ENCODE measurements at regions not wholly inside any gene's neighbourhood (a gene's known extent, or its start where the extent isn't known, plus 50 kb on each side); places are given as distances from the start of the nearest gene placed in this dataset.
"Not testable (repeated sequence)": the region's sequence is repeated elsewhere in the genome, so short reads cannot be mapped to it uniquely, and the experiment has no call there.

- DNase-seq (ENCODE audit: low read depth, low spot score) = not testable (repeated sequence)
Observed at GRCh38 chr2:185988907-185989306, 250.3 kb downstream of the FSIP2 start.

GRCh38 chr2:185990861-185991525 lies 252.4 kb downstream of the FSIP2 start:
- no peak for DNase-seq (ENCODE audit: low read depth, low spot score)

- DNase-seq (ENCODE audit: low read depth, low spot score) = no peak
Observed at GRCh38 chr2:185998562-185999070, 260.0 kb downstream of the FSIP2 start.

GRCh38 chr2:186009341-186009740 lies 270.7 kb downstream of the FSIP2 start:
- DNase-seq (ENCODE audit: low read depth, low spot score) = no peak

GRCh38 chr2:186017278-186017677 lies 278.7 kb downstream of the FSIP2 start:
- DNase-seq (ENCODE audit: low read depth, low spot score) = no peak

DNA sequence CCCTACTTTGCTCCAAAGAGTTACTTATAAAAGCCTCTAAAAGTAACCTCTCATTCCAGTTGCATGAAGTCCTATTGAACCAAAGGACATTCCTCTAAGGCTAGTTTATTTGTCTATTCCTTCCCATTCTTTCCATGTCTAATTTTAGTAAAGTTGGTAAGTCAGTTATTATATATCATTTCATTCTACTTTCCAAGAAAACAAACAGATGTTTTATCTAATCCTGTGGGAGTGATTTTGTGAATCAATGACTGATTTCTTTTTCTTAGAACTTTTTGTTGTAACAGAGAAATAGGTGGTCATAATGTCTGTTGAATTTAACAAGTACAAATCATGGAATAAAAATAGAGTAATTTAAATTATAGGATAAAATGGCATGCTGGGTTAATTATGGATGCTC lies 286.3 kb downstream of the FSIP2 start:
- DNase-seq (ENCODE audit: low read depth, low spot score) = no peak

DNA sequence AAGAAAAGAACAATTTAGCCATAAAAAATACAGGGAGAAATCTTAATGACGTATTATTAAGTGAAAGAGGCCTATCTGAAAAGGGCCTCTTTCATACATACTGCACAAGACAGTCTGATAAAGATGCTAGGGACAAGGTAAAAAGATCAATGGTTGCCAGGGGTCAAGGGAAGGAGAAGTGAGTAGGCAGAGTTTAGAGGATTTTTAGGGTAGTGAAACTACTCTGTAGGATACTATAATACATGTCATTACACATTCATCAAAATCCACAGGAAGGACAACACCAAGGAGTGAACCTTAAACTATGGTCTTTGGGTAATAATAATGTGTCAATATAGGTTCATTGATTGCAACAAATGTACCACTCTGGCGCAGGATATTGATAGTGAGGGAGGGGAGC lies 289.3 kb downstream of the FSIP2 start:
- no peak for DNase-seq (ENCODE audit: low read depth, low spot score)

DNA sequence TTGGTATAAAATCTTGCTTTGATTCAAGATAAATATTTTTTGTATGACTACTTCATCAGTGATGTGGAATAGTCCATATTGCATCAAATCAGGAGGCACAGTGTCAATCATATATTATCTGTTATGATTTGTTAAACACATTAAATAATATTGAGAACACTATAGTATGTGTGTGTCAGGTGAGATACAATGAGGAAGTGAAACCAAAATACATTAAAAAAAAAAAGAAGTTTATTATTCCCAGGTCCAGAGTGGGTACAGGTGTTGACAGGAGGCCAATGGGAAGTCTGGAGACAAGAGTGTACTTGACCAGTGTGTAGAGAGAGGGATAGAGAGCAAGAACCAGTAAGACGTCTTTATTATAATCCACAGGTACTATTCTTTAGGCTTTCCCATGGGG lies 292.6 kb downstream of the FSIP2 start:
- no peak for DNase-seq (ENCODE audit: low read depth, low spot score)

DNA sequence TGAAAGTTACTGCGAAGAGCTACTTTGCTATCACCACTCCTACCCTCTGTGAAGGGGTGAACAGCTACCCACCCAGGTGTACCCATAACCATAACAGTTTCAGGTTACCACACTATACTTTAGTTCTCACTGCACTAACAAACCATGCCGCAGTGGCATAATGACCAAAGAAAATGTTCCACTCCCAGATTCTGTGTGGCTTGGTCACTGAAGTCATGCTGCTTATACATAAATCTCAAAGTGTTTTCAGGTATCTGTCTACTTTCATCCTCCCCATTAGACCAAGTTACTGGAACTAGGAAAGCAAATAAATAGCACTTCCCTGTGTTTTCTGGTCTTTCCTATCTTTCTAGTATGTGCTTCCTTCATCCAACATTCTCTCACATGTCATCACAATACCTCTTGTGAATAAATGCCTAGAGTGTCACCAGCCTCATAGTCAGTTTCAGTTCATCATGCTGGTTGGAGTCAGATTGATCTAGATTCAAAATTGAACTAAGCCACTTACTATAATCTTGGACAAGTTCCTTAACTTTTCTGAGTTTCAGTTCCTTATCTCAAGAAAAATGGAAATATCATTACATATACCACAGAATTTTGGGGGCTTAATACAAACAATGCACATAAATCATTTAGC lies 293.6 kb downstream of the FSIP2 start:
- no peak for DNase-seq (ENCODE audit: low read depth, low spot score)

DNA sequence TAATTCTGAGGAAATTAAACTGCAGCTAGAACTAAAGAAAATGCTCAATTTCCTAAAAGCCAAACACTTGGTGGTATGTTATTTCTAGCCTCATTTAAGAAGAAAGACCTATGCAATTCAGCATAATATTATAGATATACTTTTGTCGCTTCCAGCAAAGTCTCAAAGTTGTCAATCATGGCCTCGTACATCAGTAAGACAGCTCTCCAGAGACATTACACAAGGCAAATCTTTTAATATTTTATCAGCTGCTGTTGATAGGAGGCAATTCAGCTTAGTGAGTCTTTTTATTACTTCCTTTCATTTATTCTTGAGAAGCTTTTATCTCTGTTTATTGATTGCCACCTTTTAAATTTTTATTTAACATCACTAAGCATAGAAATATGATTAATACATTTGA lies 294.3 kb downstream of the FSIP2 start:
- no peak for DNase-seq (ENCODE audit: low read depth, low spot score)

GRCh38 chr2:186033541-186033940 lies 294.9 kb downstream of the FSIP2 start:
- no peak for DNase-seq (ENCODE audit: low read depth, low spot score)

DNA sequence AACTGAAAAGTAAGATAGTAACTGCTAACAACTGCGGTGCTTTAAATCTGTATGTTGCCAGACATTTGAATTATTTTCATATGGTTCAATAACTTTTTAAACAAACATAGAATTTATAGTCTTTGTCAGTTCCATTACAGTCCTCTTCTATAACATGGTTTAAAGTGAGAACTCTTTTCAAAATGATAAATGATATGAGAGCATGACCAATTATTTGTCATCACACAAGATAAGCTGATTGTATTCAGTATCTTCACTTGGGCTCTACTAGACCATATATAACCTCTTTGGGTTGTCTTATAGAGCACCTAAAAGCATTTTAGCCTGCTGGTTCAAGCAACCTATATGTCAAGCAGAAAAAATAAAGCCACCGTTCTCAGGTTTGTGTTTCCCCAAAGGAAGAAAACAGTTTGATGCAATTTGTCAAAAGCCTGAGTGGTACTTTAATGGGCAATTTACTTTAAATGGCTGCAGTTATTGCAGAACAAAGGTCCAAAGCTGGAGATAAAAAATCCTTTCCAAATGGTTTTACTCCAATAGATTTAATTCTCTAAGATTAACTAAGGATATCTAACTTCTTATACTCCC lies 298.4 kb downstream of the FSIP2 start:
- DNase-seq (ENCODE audit: low read depth, low spot score) = no peak

GRCh38 chr2:186042207-186043028 lies 303.8 kb downstream of the FSIP2 start:
- DNase-seq (ENCODE audit: low read depth, low spot score) = no peak

GRCh38 chr2:186044761-186045160 lies 306.2 kb downstream of the FSIP2 start:
- no peak for DNase-seq (ENCODE audit: low read depth, low spot score)

GRCh38 chr2:186052930-186053329 lies 314.3 kb downstream of the FSIP2 start:
- DNase-seq (ENCODE audit: low read depth, low spot score) = no peak

DNA sequence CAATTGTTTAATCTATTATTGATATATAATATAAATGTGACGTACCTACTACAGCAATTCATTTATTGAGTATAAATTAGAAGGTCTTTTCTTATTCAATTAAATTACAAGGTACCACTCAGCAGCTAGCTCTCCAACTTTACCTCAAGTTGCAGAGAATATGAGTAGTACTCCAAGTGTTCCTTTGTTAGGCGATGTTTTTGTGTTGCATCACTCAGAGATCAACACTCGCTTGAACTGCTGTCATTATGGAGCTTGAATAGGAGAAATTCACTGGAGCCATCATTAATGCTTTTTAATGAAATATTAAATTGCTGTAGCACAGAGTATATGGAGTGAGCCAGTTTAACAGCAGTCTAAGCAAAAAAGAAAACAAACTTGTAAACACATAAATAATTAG lies 320.0 kb downstream of the FSIP2 start:
- DNase-seq (ENCODE audit: low read depth, low spot score) = no peak

GRCh38 chr2:186059096-186059495 lies 320.5 kb downstream of the FSIP2 start:
- DNase-seq (ENCODE audit: low read depth, low spot score) = no peak

DNA sequence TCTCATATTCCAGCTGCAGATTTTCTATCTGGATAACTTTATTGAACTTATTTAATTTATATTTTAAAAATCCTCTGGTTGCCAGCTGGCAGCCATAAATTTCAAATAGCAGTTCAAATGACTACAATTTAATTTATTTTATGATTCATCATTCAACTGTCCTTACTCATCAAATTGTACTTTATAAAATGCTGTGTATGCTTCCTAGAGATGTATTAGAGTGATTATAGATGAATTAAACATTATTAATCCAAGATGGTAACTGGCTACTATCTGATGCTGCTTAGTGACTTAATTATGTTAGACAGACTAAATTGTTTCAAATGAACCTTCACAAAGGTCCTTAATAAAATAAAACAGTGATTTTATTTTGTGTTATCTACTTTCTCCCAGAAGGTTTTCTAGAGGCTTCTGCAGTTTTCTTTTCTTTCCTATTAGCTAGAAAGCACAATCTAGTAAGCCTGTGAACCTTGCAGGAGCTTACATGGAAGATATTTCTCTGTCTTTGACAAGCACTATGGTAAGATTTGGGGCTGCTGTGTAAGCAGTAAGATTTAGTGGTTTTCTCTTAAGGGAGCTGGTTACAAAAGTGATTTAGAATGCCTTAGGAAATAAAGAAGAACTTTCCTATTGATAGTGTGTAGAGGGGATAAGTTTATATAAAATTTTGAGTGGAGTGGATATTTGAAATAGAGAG lies 322.3 kb downstream of the FSIP2 start:
- no peak for DNase-seq (ENCODE audit: low read depth, low spot score)

- no peak for DNase-seq (ENCODE audit: low read depth, low spot score)
Observed at GRCh38 chr2:186064507-186064906, 325.9 kb downstream of the FSIP2 start.

DNA sequence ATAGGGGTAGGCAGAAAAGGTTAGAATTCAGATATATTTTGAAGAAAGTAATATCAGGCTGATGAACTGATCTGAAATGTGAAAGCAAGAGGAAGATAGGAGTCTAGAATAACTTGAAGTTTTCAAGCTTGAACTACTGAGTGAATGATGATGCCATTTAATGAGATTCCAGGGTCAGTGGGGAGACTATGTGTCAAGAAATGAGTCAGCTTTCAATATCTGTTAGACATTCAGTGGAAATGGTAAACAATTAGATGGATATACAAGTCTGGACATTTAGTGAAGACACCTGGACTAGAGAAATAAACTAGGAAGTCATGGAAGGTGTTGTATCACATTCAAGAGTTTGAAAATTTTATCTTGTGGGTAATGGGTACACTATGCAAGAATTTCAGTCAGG lies 326.9 kb downstream of the FSIP2 start:
- no peak for DNase-seq (ENCODE audit: low read depth, low spot score)

DNA sequence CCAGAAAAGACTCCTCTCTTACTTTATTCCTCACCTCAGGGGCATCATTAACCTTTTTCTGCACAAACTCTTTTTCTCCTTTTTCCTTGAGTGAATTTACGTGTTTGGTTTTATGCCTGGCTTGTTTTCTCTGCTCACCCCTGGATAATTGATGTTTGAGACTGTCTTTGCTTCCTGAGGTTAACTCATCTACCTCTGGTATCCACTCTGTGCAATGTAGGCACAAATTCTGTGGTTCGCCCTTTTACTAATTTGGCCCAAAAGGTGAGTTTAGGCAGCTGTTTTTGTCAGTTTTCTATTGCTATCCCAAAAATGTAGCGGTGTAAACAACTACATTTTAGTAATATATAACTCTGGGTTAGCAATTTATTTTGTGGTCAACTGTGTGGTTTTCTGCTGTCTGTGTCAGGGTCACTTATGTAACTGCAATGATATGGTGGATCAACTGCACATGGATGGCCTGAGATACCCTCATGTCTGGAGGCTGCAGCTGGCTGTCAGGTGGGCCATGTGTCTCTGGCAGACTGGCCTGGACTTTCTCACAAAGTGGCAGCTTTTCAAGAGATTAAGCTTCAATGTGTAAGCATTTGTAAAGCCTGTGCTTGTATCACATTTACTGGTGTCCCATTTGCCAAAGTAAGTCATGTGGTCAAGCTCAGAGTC lies 329.7 kb downstream of the FSIP2 start:
- no peak for DNase-seq (ENCODE audit: low read depth, low spot score)

All from smooth muscle cell of the brain vasculature (primary cell).